ENCODE measurements at regions not wholly inside any gene's neighbourhood (a gene's known extent, or its start where the extent isn't known, plus 50 kb on each side); places are given as distances from the start of the nearest gene placed in this dataset.

DNA sequence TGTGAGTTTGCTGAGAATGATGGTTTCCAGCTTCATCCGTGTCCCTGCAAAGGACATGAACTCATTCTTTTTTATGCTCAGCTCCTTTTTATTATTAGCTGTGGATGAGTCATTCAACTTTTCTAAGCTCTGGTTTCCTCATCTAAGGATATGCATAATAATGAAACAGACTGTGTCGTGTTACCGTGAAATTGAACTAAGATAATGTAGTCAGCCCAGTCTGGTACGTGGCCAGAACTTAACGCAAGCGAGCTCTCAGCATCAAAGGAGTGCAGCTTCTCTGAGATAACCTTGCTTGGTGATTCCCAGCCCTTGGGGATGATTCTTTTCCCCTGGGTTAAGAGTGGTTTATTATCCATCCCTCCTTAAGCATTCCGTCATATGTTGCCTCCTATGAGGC is 454.3 kb upstream of the EEF2KMT start:
- DNase-seq (ENCODE audit: low spot score in 2 of 2) = no peak
- no peak for TF ChIP-seq POLR2A (IDR thresholded peaks at IDR 0.05)
- TF ChIP-seq, protein P1, sequence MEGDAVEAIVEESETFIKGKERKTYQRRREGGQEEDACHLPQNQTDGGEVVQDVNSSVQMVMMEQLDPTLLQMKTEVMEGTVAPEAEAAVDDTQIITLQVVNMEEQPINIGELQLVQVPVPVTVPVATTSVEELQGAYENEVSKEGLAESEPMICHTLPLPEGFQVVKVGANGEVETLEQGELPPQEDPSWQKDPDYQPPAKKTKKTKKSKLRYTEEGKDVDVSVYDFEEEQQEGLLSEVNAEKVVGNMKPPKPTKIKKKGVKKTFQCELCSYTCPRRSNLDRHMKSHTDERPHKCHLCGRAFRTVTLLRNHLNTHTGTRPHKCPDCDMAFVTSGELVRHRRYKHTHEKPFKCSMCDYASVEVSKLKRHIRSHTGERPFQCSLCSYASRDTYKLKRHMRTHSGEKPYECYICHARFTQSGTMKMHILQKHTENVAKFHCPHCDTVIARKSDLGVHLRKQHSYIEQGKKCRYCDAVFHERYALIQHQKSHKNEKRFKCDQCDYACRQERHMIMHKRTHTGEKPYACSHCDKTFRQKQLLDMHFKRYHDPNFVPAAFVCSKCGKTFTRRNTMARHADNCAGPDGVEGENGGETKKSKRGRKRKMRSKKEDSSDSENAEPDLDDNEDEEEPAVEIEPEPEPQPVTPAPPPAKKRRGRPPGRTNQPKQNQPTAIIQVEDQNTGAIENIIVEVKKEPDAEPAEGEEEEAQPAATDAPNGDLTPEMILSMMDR (IDR thresholded peaks at IDR 0.05) = no peak
- no peak for TF ChIP-seq POLR2AphosphoS5 (IDR thresholded peaks at IDR 0.05)
- H3K27ac ChIP-seq = no peak overlapping the region
- no peaks in the 10 kb centered on the region for H3K4me1 ChIP-seq
- H3K4me3 ChIP-seq = no peak overlapping the region
- no peaks in the 10 kb centered on the region for H3K9me3 ChIP-seq
- H3K27me3 ChIP-seq = no peaks in the 10 kb centered on the region
- H3K36me3 ChIP-seq = no peaks in the 10 kb centered on the region
- intact Hi-C loops (cut with DNase I; ENCODE audit: low total_unique reads) = no loop called here

DNA sequence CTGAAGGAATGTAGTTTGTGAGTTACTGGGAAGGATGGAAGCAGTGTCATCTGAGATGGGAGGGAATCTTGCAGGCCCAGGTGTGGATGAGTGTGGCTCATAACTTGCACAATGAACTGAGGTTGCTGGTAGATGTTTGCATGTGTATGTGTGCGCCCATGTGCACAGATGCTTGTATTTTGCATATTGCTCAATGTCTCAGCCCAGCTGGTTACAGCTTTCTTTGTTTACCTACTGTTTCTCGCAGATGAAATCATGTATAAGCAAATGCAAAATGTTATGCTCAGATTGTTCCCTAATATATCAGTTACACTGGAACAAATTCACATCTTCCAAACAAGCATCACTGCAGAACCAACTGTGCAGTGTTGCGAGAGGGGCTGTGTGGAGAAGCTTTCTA is 452.2 kb upstream of the EEF2KMT start:
- Histone ChIP-seq H3K27ac (no peak overlapping the region), H3K4me1 (no peaks in the 10 kb centered on the region), H3K36me3 (no peaks in the 10 kb centered on the region), H3K27me3 (no peaks in the 10 kb centered on the region), H3K4me3 (no peak overlapping the region), H3K9me3 (no peaks in the 10 kb centered on the region)
- no peak for DNase-seq (ENCODE audit: low spot score in 2 of 2)
- no peak for TF ChIP-seq POLR2AphosphoS5 (IDR thresholded peaks at IDR 0.05)
- TF ChIP-seq POLR2A (IDR thresholded peaks at IDR 0.05) = no peak
- TF ChIP-seq, protein P1 (IDR thresholded peaks at IDR 0.05) = no peak
- intact Hi-C loops (cut with DNase I; ENCODE audit: low total_unique reads) = no loop called here

DNA sequence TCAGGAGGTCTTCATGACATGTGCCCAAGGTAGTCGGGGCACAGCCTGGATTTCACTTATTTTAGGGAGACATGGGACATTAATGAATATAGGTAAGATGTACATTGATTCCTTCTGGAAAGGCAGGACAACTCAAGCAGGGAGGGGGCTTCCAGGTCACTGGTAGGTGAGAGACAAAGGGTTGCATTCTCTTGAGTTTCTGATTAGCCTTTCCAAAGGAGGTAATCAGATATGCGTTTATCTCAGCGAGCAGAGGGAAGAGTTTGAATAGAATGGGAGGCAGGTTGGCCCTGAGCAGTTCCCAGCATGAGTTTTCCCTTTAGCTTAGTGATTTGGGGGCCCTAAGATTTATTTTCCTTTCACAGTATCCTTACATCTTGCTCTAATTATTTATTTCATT is 443.8 kb upstream of the EEF2KMT start:
- H3K27me3 ChIP-seq = no peaks in the 10 kb centered on the region
- no peak overlapping the region for H3K4me3 ChIP-seq
- no peak for DNase-seq (ENCODE audit: low spot score in 2 of 2)
- H3K9me3 ChIP-seq = peaks cover 0 to 10% of the 10 kb centered on the region in 2 donors
- intact Hi-C loops (cut with DNase I; ENCODE audit: low total_unique reads) = no loop called here
- TF ChIP-seq, protein P1 (IDR thresholded peaks at IDR 0.05) = no peak
- TF ChIP-seq POLR2AphosphoS5 (IDR thresholded peaks at IDR 0.05) = no peak
- TF ChIP-seq POLR2A (IDR thresholded peaks at IDR 0.05) = no peak
- H3K4me1 ChIP-seq = no peaks in the 10 kb centered on the region
- H3K27ac ChIP-seq = no peak overlapping the region
- no peaks in the 10 kb centered on the region for H3K36me3 ChIP-seq

DNA sequence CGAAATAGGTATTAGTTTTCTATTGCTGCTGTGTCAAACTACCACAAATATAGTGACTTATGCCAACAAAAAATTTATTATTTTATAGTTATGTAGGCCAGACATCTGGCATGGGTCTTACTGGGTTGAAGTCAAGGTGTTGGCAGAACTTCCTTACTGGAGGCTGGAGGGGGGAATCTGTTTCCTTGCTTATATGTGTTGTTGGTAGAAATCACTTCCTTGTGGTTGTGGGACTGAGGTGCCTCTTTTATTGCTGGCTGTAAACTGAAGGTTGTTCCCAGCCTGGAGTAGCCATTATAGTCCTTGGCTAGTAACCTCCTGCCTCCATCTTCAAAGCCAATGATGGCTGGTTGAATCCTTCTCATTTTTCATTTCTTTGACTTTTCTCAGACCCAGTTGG is 439.8 kb upstream of the EEF2KMT start:
- Histone ChIP-seq H3K4me1 (no peaks in the 10 kb centered on the region), H3K27me3 (no peaks in the 10 kb centered on the region), H3K9me3 (peaks cover 0 to 23% of the 10 kb centered on the region in 2 donors), H3K36me3 (no peaks in the 10 kb centered on the region), H3K4me3 (no peak overlapping the region), H3K27ac (no peak overlapping the region)
- no peak for DNase-seq (ENCODE audit: low spot score in 2 of 2)
- intact Hi-C loops (cut with DNase I; ENCODE audit: low total_unique reads) = no loop called here
- TF ChIP-seq POLR2AphosphoS5 (IDR thresholded peaks at IDR 0.05) (no peak), POLR2A (IDR thresholded peaks at IDR 0.05) (no peak)
- TF ChIP-seq, protein P1 (IDR thresholded peaks at IDR 0.05) = no peak

DNA sequence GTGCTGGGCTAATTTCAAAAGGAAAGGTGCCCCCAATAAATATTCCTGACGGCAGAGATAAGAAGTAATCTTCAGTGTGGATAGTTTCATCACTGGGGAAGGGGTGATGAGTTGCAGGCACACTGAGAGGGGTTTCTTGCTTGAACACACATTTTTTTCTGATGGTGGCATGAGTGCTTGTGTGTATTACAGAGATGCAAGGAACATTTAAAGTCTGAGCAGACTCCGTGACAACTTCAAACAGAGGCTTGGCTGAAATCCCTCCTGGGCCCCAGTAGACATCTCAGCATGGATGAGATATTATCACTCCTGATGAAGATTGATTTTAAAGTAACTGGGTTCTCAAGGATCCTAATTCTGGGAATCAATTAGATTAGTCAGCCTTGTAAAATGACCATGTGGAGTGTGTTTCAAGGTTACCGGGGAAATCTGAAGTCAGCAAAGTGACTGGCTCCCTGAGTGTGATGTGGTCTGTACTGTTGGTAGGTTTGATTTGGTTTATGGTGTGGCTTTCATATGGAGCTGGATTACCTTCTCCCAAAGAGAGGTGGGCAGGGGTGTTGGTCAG is 435.8 kb upstream of the EEF2KMT start:
- H3K4me1 ChIP-seq = no peaks in the 10 kb centered on the region
- no peak overlapping the region for H3K27ac ChIP-seq
- no peak for DNase-seq (ENCODE audit: low spot score in 2 of 2)
- H3K36me3 ChIP-seq = no peaks in the 10 kb centered on the region
- TF ChIP-seq, protein P1 (IDR thresholded peaks at IDR 0.05) = no peak
- no peak for TF ChIP-seq POLR2AphosphoS5 (IDR thresholded peaks at IDR 0.05)
- TF ChIP-seq POLR2A (IDR thresholded peaks at IDR 0.05) = no peak
- H3K27me3 ChIP-seq = no peaks in the 10 kb centered on the region
- H3K4me3 ChIP-seq = no peak overlapping the region
- peaks cover 0 to 23% of the 10 kb centered on the region in 2 donors for H3K9me3 ChIP-seq
- intact Hi-C loops (cut with DNase I; ENCODE audit: low total_unique reads) = no loop called here

Measured in breast epithelium (tissue), 4 donors.